Keratinocyte (primary cell): ENCODE measurements at regions not wholly inside any gene's neighbourhood (a gene's known extent, or its start where the extent isn't known, plus 50 kb on each side); places are given as distances from the start of the nearest gene placed in this dataset.

Experiments used
- CTCF ChIP-seq, 3 experiments: IDR thresholded peaks in 1 of 3; conservative IDR thresholded peaks in 1 of 3; optimal IDR thresholded peaks in 1 of 3; 2 replicates in 2 of 3; 3 replicates in 1 of 3; pipeline versions ENCODE3 to v1.5.1; 2011; ENCODE audit warnings: low read length in 3 of 3, mild to moderate bottlenecking in 3 of 3, moderate library complexity in 2 of 3, control low read depth in 1 of 3, inconsistent platforms in 1 of 3; ENCODE audit not compliant: insufficient read depth in 2 of 3; ENCODE audit errors: extremely low read depth in 1 of 3
- EZH2 ChIP-seq: IDR thresholded peaks from one replicate; pipeline ENCODE4 v1.6.1; 2012; ENCODE audit warnings: inconsistent platforms, mild to moderate bottlenecking, low read length, moderate library complexity

- TF ChIP-seq CTCF (optimal IDR thresholded peaks at IDR 0.05 in 1 of 3, IDR thresholded peaks at IDR 0.05 in 1 of 3, conservative IDR thresholded peaks at IDR 0.05 in 1 of 3; ENCODE audit: extremely low read depth in 1 of 3, insufficient read depth in 2 of 3, low read length in 3 of 3), result no peak
- TF ChIP-seq EZH2, result no peak
Observed at GRCh38 chr17:72477491-72477890, 356.7 kb downstream of the SOX9 start.
